ENCODE measurements at regions not wholly inside any gene's neighbourhood (a gene's known extent, or its start where the extent isn't known, plus 50 kb on each side); places are given as distances from the start of the nearest gene placed in this dataset.

DNA sequence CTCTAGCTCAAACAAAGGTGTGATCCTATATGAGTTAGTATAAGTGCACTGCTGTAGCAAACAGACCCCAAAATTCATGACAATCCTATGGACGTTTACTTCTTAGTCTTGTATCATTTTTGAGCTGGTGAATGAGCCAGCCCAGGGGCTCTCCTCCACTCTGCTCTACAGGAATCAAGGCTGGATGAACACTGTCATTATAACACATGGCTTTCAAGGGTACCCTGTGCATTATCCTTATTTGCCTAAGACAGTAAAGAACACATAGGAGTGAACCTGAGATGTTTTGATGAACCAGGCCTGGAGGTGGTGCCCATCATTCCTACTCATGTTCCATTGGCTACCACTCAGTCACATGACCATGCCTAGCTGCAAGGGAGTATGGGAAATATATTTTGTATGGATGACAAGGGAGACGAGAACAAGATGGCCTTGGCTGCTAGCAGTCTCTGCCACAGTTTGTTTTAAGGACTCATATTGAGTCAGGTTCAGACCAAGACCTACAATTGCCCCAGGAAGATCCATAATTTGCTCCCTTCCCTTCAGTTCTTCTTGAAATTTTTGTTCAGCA, 107.4 kb upstream of the HES1 start:
- Mint-ChIP-seq H3K27me3 (ENCODE audit: unreplicated experiment) (no peaks in the 10 kb centered on the region), H3K36me3 (ENCODE audit: insufficient read depth, unreplicated experiment) (no peaks in the 10 kb centered on the region), H3K9me3 (ENCODE audit: low read depth, unreplicated experiment) (no peaks in the 10 kb centered on the region), H3K4me3 (ENCODE audit: low read depth, unreplicated experiment) (no peak overlapping the region), H3K27ac (ENCODE audit: unreplicated experiment) (no peak overlapping the region), H3K4me1 (ENCODE audit: low read depth, unreplicated experiment) (peaks cover 48% of the 10 kb centered on the region)
- intact Hi-C loops (cut with micrococcal nuclease; ENCODE audit: unreplicated experiment): no loop called here
- CTCF ChIA-PET: no interaction called here
- DNase-seq: no peak
- no TSS peak for BruUV-seq (replicated peaks)
- TF ChIP-seq, protein P1, sequence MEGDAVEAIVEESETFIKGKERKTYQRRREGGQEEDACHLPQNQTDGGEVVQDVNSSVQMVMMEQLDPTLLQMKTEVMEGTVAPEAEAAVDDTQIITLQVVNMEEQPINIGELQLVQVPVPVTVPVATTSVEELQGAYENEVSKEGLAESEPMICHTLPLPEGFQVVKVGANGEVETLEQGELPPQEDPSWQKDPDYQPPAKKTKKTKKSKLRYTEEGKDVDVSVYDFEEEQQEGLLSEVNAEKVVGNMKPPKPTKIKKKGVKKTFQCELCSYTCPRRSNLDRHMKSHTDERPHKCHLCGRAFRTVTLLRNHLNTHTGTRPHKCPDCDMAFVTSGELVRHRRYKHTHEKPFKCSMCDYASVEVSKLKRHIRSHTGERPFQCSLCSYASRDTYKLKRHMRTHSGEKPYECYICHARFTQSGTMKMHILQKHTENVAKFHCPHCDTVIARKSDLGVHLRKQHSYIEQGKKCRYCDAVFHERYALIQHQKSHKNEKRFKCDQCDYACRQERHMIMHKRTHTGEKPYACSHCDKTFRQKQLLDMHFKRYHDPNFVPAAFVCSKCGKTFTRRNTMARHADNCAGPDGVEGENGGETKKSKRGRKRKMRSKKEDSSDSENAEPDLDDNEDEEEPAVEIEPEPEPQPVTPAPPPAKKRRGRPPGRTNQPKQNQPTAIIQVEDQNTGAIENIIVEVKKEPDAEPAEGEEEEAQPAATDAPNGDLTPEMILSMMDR (IDR thresholded peaks at IDR 0.05; ENCODE audit: unreplicated experiment): no peak

DNA sequence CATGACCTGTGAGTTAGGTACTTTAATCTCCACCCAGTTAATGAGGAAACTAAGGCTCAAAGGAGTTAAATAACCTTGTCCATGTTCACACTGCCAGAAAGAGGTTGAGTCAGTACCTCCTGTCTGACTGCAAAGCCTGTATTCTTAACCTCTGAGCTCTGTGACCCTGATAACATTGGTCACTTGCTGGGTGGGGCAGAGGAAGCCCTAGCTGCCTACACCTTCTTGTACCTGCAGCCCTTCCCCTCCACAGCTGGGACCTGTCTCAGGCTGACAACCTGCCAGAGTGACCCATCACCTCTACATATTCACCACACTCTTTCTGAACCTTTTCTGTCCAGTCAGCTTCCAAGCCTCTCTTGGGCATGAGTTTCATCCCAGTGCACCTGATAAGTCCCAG, 106.1 kb upstream of the HES1 start:
- TF ChIP-seq, protein P1 (IDR thresholded peaks at IDR 0.05; ENCODE audit: unreplicated experiment): no peak
- CTCF ChIA-PET: interaction anchor here (0.6 to 1.3 kb wide), 3 partner anchors 24 to 137 kb away, joined by 3 to 4 read pairs (median 4); no protein-coding TSS in a partner anchor
- no peaks in the 10 kb centered on the region for H3K27me3 Mint-ChIP-seq (ENCODE audit: unreplicated experiment)
- peak; percentile 18 for DNase-seq
- H3K4me1 Mint-ChIP-seq (ENCODE audit: low read depth, unreplicated experiment): peaks cover 56% of the 10 kb centered on the region
- BruUV-seq (replicated peaks): no TSS peak
- H3K27ac Mint-ChIP-seq (ENCODE audit: unreplicated experiment): no peak overlapping the region
- intact Hi-C loops (cut with micrococcal nuclease; ENCODE audit: unreplicated experiment): no loop called here
- no peak overlapping the region for H3K4me3 Mint-ChIP-seq (ENCODE audit: low read depth, unreplicated experiment)
- no peaks in the 10 kb centered on the region for H3K9me3 Mint-ChIP-seq (ENCODE audit: low read depth, unreplicated experiment)
- H3K36me3 Mint-ChIP-seq (ENCODE audit: insufficient read depth, unreplicated experiment): no peaks in the 10 kb centered on the region

DNA sequence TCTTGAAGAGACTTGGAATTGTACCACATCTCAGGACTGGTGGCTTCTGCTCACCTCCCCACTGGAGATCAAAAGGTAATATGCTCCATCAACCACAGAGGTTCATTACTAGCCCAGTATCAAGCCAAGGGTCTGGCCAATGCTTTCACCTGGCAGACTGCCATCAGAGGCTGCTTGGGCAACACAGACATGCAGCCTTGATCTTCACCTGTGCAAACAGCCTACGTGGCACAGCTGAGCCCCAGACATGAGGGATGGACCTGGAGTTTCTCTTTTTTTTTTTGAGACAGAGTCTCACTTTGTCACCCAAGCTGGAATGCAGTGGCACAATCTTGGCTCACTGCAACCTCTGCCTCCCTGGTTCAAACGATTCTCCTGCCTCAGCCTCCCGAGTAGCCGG, 105.6 kb upstream of the HES1 start:
- no TSS peak for BruUV-seq (replicated peaks)
- Mint-ChIP-seq H3K4me1 (ENCODE audit: low read depth, unreplicated experiment) (peaks cover 55% of the 10 kb centered on the region), H3K36me3 (ENCODE audit: insufficient read depth, unreplicated experiment) (no peaks in the 10 kb centered on the region), H3K27me3 (ENCODE audit: unreplicated experiment) (no peaks in the 10 kb centered on the region), H3K9me3 (ENCODE audit: low read depth, unreplicated experiment) (no peaks in the 10 kb centered on the region), H3K4me3 (ENCODE audit: low read depth, unreplicated experiment) (no peak overlapping the region), H3K27ac (ENCODE audit: unreplicated experiment) (no peak overlapping the region)
- CTCF ChIA-PET: interaction anchor here (1.0 to 1.3 kb wide), 2 partner anchors 24 to 29 kb away, joined by 3 to 4 read pairs; no protein-coding TSS in a partner anchor
- intact Hi-C loops (cut with micrococcal nuclease; ENCODE audit: unreplicated experiment): no loop called here
- DNase-seq: peak; percentile 66
- TF ChIP-seq, protein P1 (IDR thresholded peaks at IDR 0.05; ENCODE audit: unreplicated experiment): no peak

DNA sequence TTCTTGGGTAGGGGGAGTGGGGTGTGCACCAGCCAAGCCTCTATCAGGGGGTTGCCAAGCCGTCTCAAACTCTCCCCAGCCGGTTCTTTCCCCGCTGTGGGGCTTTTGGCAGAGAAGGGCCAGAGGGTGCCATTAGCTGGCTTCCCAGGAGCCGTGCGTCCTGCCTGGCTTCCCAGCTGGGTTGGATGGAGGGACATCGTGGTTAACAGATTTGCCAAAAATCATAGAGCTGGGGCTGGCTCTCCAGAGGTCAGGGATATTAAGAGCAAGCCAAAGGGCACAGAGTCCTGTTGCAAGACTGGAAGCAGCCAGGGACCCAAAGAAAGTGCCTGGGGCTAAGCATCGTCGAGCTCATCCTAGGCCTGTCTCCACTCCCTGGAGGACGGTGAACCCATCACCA, 104.6 kb upstream of the HES1 start:
- DNase-seq: no peak
- CTCF ChIA-PET: no interaction called here
- H3K4me1 Mint-ChIP-seq (ENCODE audit: low read depth, unreplicated experiment): peaks cover 53% of the 10 kb centered on the region
- H3K27me3 Mint-ChIP-seq (ENCODE audit: unreplicated experiment): no peaks in the 10 kb centered on the region
- no peak overlapping the region for H3K4me3 Mint-ChIP-seq (ENCODE audit: low read depth, unreplicated experiment)
- intact Hi-C loops (cut with micrococcal nuclease; ENCODE audit: unreplicated experiment): no loop called here
- H3K9me3 Mint-ChIP-seq (ENCODE audit: low read depth, unreplicated experiment): no peaks in the 10 kb centered on the region
- no TSS peak for BruUV-seq (replicated peaks)
- TF ChIP-seq, protein P1 (IDR thresholded peaks at IDR 0.05; ENCODE audit: unreplicated experiment): no peak
- H3K27ac Mint-ChIP-seq (ENCODE audit: unreplicated experiment): no peak overlapping the region
- H3K36me3 Mint-ChIP-seq (ENCODE audit: insufficient read depth, unreplicated experiment): no peaks in the 10 kb centered on the region

Measured in Calu3 (cell line).